ENCODE measurements at regions not wholly inside any gene's neighbourhood (a gene's known extent, or its start where the extent isn't known, plus 50 kb on each side); places are given as distances from the start of the nearest gene placed in this dataset.

- H3K36me3 Mint-ChIP-seq (ENCODE audit: low read depth) = no peaks in the 10 kb centered on the region
- H3K4me1 Mint-ChIP-seq = no peaks in the 10 kb centered on the region
- no peaks in the 10 kb centered on the region for H3K27me3 Mint-ChIP-seq
- H3K4me3 Mint-ChIP-seq = no peak overlapping the region
- H3K27ac Mint-ChIP-seq = no peak overlapping the region
- ATAC-seq (replicated peaks) = no peak
- H3K9me3 Mint-ChIP-seq = peaks cover 21% of the 10 kb centered on the region
These were observed 682.0 kb upstream of the POT1 start for GRCh38 chr7:125611582-125611981.

GRCh38 chr7:125606671-125607070, 677.0 kb upstream of the POT1 start:
- Mint-ChIP-seq H3K36me3 (ENCODE audit: low read depth) (no peaks in the 10 kb centered on the region), H3K9me3 (peaks cover 26% of the 10 kb centered on the region), H3K4me1 (no peaks in the 10 kb centered on the region), H3K4me3 (no peak overlapping the region), H3K27ac (no peak overlapping the region), H3K27me3 (no peaks in the 10 kb centered on the region)
- no peak for ATAC-seq (replicated peaks)

- H3K4me1 Mint-ChIP-seq = no peaks in the 10 kb centered on the region
- H3K9me3 Mint-ChIP-seq = peaks cover 22% of the 10 kb centered on the region
- H3K4me3 Mint-ChIP-seq = no peak overlapping the region
- no peak for ATAC-seq (replicated peaks)
- H3K36me3 Mint-ChIP-seq (ENCODE audit: low read depth) = no peaks in the 10 kb centered on the region
- no peaks in the 10 kb centered on the region for H3K27me3 Mint-ChIP-seq
- no peak overlapping the region for H3K27ac Mint-ChIP-seq
These were observed 675.6 kb upstream of the POT1 start for GRCh38 chr7:125605241-125605640.

GRCh38 chr7:125602441-125602840, 672.8 kb upstream of the POT1 start:
- Mint-ChIP-seq H3K27ac (no peak overlapping the region), H3K9me3 (peaks cover 22% of the 10 kb centered on the region), H3K27me3 (no peaks in the 10 kb centered on the region), H3K4me1 (no peaks in the 10 kb centered on the region), H3K36me3 (ENCODE audit: low read depth) (no peaks in the 10 kb centered on the region), H3K4me3 (no peak overlapping the region)
- no peak for ATAC-seq (replicated peaks)

- ATAC-seq (replicated peaks) = no peak
- Mint-ChIP-seq H3K27ac (no peak overlapping the region), H3K4me1 (no peaks in the 10 kb centered on the region), H3K9me3 (peaks cover 3% of the 10 kb centered on the region), H3K36me3 (ENCODE audit: low read depth) (no peaks in the 10 kb centered on the region), H3K4me3 (no peak overlapping the region), H3K27me3 (no peaks in the 10 kb centered on the region)
These were observed 669.8 kb upstream of the POT1 start for GRCh38 chr7:125599387-125599786.

- no peaks in the 10 kb centered on the region for H3K27me3 Mint-ChIP-seq
- ATAC-seq (replicated peaks) = no peak
- no peaks in the 10 kb centered on the region for H3K36me3 Mint-ChIP-seq (ENCODE audit: low read depth)
- no peaks in the 10 kb centered on the region for H3K4me1 Mint-ChIP-seq
- H3K9me3 Mint-ChIP-seq = peaks cover 8% of the 10 kb centered on the region
- H3K27ac Mint-ChIP-seq = no peak overlapping the region
- no peak overlapping the region for H3K4me3 Mint-ChIP-seq
These were observed 662.7 kb upstream of the POT1 start for GRCh38 chr7:125592331-125592730.

- no peaks in the 10 kb centered on the region for H3K36me3 Mint-ChIP-seq (ENCODE audit: low read depth)
- ATAC-seq (replicated peaks) = no peak
- H3K4me3 Mint-ChIP-seq = no peak overlapping the region
- no peaks in the 10 kb centered on the region for H3K4me1 Mint-ChIP-seq
- no peak overlapping the region for H3K27ac Mint-ChIP-seq
- H3K9me3 Mint-ChIP-seq = no peaks in the 10 kb centered on the region
- no peaks in the 10 kb centered on the region for H3K27me3 Mint-ChIP-seq
These were observed 643.5 kb upstream of the POT1 start for GRCh38 chr7:125573126-125573525.

GRCh38 chr7:125572414-125572813, 642.8 kb upstream of the POT1 start:
- Mint-ChIP-seq H3K4me1 (no peaks in the 10 kb centered on the region), H3K27ac (no peak overlapping the region), H3K4me3 (no peak overlapping the region), H3K9me3 (no peaks in the 10 kb centered on the region), H3K36me3 (ENCODE audit: low read depth) (no peaks in the 10 kb centered on the region), H3K27me3 (no peaks in the 10 kb centered on the region)
- ATAC-seq (replicated peaks) = no peak

GRCh38 chr7:125568799-125569198, 639.2 kb upstream of the POT1 start:
- H3K36me3 Mint-ChIP-seq (ENCODE audit: low read depth) = no peaks in the 10 kb centered on the region
- H3K4me3 Mint-ChIP-seq = no peak overlapping the region
- H3K27me3 Mint-ChIP-seq = no peaks in the 10 kb centered on the region
- no peak for ATAC-seq (replicated peaks)
- H3K27ac Mint-ChIP-seq = no peak overlapping the region
- H3K9me3 Mint-ChIP-seq = no peaks in the 10 kb centered on the region
- no peaks in the 10 kb centered on the region for H3K4me1 Mint-ChIP-seq

- no peak overlapping the region for H3K27ac Mint-ChIP-seq
- H3K27me3 Mint-ChIP-seq = no peaks in the 10 kb centered on the region
- no peak overlapping the region for H3K4me3 Mint-ChIP-seq
- no peaks in the 10 kb centered on the region for H3K4me1 Mint-ChIP-seq
- no peak for ATAC-seq (replicated peaks)
- H3K9me3 Mint-ChIP-seq = no peaks in the 10 kb centered on the region
- H3K36me3 Mint-ChIP-seq (ENCODE audit: low read depth) = no peaks in the 10 kb centered on the region
These were observed 638.1 kb upstream of the POT1 start for GRCh38 chr7:125567686-125568085.

GRCh38 chr7:125563964-125564529, 634.4 kb upstream of the POT1 start:
- no peaks in the 10 kb centered on the region for H3K36me3 Mint-ChIP-seq (ENCODE audit: low read depth)
- H3K4me1 Mint-ChIP-seq = no peaks in the 10 kb centered on the region
- no peak overlapping the region for H3K27ac Mint-ChIP-seq
- ATAC-seq (replicated peaks) = no peak
- H3K4me3 Mint-ChIP-seq = no peak overlapping the region
- H3K9me3 Mint-ChIP-seq = peaks cover 5% of the 10 kb centered on the region
- no peaks in the 10 kb centered on the region for H3K27me3 Mint-ChIP-seq

GRCh38 chr7:125563557-125563956, 633.9 kb upstream of the POT1 start:
- H3K4me1 Mint-ChIP-seq = no peaks in the 10 kb centered on the region
- peaks cover 5% of the 10 kb centered on the region for H3K9me3 Mint-ChIP-seq
- H3K27me3 Mint-ChIP-seq = no peaks in the 10 kb centered on the region
- ATAC-seq (replicated peaks) = no peak
- no peak overlapping the region for H3K4me3 Mint-ChIP-seq
- no peak overlapping the region for H3K27ac Mint-ChIP-seq
- H3K36me3 Mint-ChIP-seq (ENCODE audit: low read depth) = no peaks in the 10 kb centered on the region

- Mint-ChIP-seq H3K9me3 (peaks cover 9% of the 10 kb centered on the region), H3K36me3 (ENCODE audit: low read depth) (no peaks in the 10 kb centered on the region), H3K4me3 (no peak overlapping the region), H3K27me3 (no peaks in the 10 kb centered on the region), H3K27ac (no peak overlapping the region), H3K4me1 (no peaks in the 10 kb centered on the region)
- no peak for ATAC-seq (replicated peaks)
These were observed 631.4 kb upstream of the POT1 start for GRCh38 chr7:125561006-125561405.

- Mint-ChIP-seq H3K4me1 (no peaks in the 10 kb centered on the region), H3K27me3 (no peaks in the 10 kb centered on the region), H3K27ac (no peak overlapping the region), H3K36me3 (ENCODE audit: low read depth) (no peaks in the 10 kb centered on the region), H3K4me3 (no peak overlapping the region), H3K9me3 (peaks cover 9% of the 10 kb centered on the region)
- no peak for ATAC-seq (replicated peaks)
These were observed 630.3 kb upstream of the POT1 start for GRCh38 chr7:125559921-125560320.

- H3K27ac Mint-ChIP-seq = no peak overlapping the region
- no peaks in the 10 kb centered on the region for H3K36me3 Mint-ChIP-seq (ENCODE audit: low read depth)
- H3K27me3 Mint-ChIP-seq = no peaks in the 10 kb centered on the region
- no peaks in the 10 kb centered on the region for H3K4me1 Mint-ChIP-seq
- H3K4me3 Mint-ChIP-seq = no peak overlapping the region
- peaks cover 5% of the 10 kb centered on the region for H3K9me3 Mint-ChIP-seq
- no peak for ATAC-seq (replicated peaks)
These were observed 626.3 kb upstream of the POT1 start for GRCh38 chr7:125555916-125556315.

- H3K27ac Mint-ChIP-seq = no peak overlapping the region
- no peaks in the 10 kb centered on the region for H3K36me3 Mint-ChIP-seq (ENCODE audit: low read depth)
These were observed 621.4 kb upstream of the POT1 start for GRCh38 chr7:125551008-125551407.

More at GRCh38 chr7:125551008-125551407, 621.4 kb upstream of the POT1 start:
- Mint-ChIP-seq H3K4me3 (no peak overlapping the region), H3K4me1 (no peaks in the 10 kb centered on the region), H3K9me3 (no peaks in the 10 kb centered on the region), H3K27me3 (no peaks in the 10 kb centered on the region)
- ATAC-seq (replicated peaks) = no peak

All from activated T-helper 17 cell treated with anti-CD3 and anti-CD28 coated beads, Interleukin-2, amount 50 U/mL, for 72 hours (primary cell).